HG03108 (cell line): ENCODE measurements at regions not wholly inside any gene's neighbourhood (a gene's known extent, or its start where the extent isn't known, plus 50 kb on each side); places are given as distances from the start of the nearest gene placed in this dataset.

Experiments
- ATAC-seq: cut with Tn5 transposase; IDR thresholded peaks from one replicate; pipeline ENCODE4 v1.9.1; 2021; ENCODE audit warnings: moderate library complexity; ENCODE audit not compliant: unreplicated experiment

GRCh38 chr22:47841156-47841555, 1078.7 kb downstream of the TBC1D22A start:
- no peak for ATAC-seq

- no peak for ATAC-seq
These were observed 1077.3 kb downstream of the TBC1D22A start for GRCh38 chr22:47839595-47840227.

- no peak for ATAC-seq
These were observed 1075.3 kb downstream of the TBC1D22A start for GRCh38 chr22:47837703-47838102.

GRCh38 chr22:47836957-47837356, 1074.5 kb downstream of the TBC1D22A start:
- ATAC-seq = no peak

GRCh38 chr22:47835726-47836125, 1073.3 kb downstream of the TBC1D22A start:
- ATAC-seq = no peak

- no peak for ATAC-seq
These were observed 1063.6 kb downstream of the TBC1D22A start for GRCh38 chr22:47826016-47826415.

- no peak for ATAC-seq
These were observed 1060.0 kb downstream of the TBC1D22A start for GRCh38 chr22:47822422-47822821.

- no peak for ATAC-seq
These were observed 1056.0 kb downstream of the TBC1D22A start for GRCh38 chr22:47818496-47818895.

- no peak for ATAC-seq
These were observed 1054.9 kb downstream of the TBC1D22A start for GRCh38 chr22:47817380-47817779.

- no peak for ATAC-seq
These were observed 1054.4 kb downstream of the TBC1D22A start for GRCh38 chr22:47816863-47817210.

GRCh38 chr22:47816121-47816862, 1053.8 kb downstream of the TBC1D22A start:
- ATAC-seq = no peak

- ATAC-seq = no peak
These were observed 1052.0 kb downstream of the TBC1D22A start for GRCh38 chr22:47814474-47814873.

- ATAC-seq = no peak
These were observed 1051.2 kb downstream of the TBC1D22A start for GRCh38 chr22:47813661-47814060.

- no peak for ATAC-seq
These were observed 1049.5 kb downstream of the TBC1D22A start for GRCh38 chr22:47811971-47812370.

GRCh38 chr22:47810505-47811500, 1048.4 kb downstream of the TBC1D22A start:
- ATAC-seq = no peak

GRCh38 chr22:47808886-47809620, 1046.6 kb downstream of the TBC1D22A start:
- no peak for ATAC-seq

- no peak for ATAC-seq
These were observed 1045.8 kb downstream of the TBC1D22A start for GRCh38 chr22:47808236-47808635.

GRCh38 chr22:47807506-47807905, 1045.1 kb downstream of the TBC1D22A start:
- ATAC-seq = no peak

- no peak for ATAC-seq
These were observed 1044.4 kb downstream of the TBC1D22A start for GRCh38 chr22:47806894-47807293.

- ATAC-seq = no peak
These were observed 1043.0 kb downstream of the TBC1D22A start for GRCh38 chr22:47805394-47805935.
